Astrocyte (in vitro differentiated cells and primary cell): ENCODE measurements at regions not wholly inside any gene's neighbourhood (a gene's known extent, or its start where the extent isn't known, plus 50 kb on each side); places are given as distances from the start of the nearest gene placed in this dataset.

Experiments used
- CTCF ChIP-seq: IDR thresholded peaks from 2 replicates; pipeline ENCODE4 v1.5.1; 2011; ENCODE audit warnings: low read depth, mild to moderate bottlenecking, inconsistent platforms, low read length, moderate library complexity; ENCODE audit not compliant: insufficient read depth
- EZH2 ChIP-seq: IDR thresholded peaks from 2 replicates; pipeline ENCODE4 v1.6.1; 2012; ENCODE audit warnings: mild to moderate bottlenecking, low read length, inconsistent platforms; ENCODE audit not compliant: insufficient read depth

- no peak for TF ChIP-seq CTCF
- no peak for TF ChIP-seq EZH2
These were observed 240.9 kb upstream of the PDE3A start for GRCh38 chr12:20127413-20127812.
